Skin epidermis (tissue), 12 donors: ENCODE measurements at regions not wholly inside any gene's neighbourhood (a gene's known extent, or its start where the extent isn't known, plus 50 kb on each side); places are given as distances from the start of the nearest gene placed in this dataset.

Source experiments
- H3K27ac ChIP-seq, 21 experiments: fragments of 200-600 bp; sonication (generic) in 11 of 21; one replicate each; pipeline ENCODE4 v1.5.0; 2020; ENCODE audit warnings: mild to moderate bottlenecking in 3 of 21, inconsistent platforms in 2 of 21, moderate library complexity in 2 of 21
- H3K4me3 ChIP-seq, 7 experiments: fragments of 200-600 bp; sonication (generic) in 2 of 7; one replicate each; pipeline ENCODE4 v1.5.0; 2020; ENCODE audit warnings: inconsistent platforms in 2 of 7, mild to moderate bottlenecking in 2 of 7, moderate library complexity in 1 of 7

DNA sequence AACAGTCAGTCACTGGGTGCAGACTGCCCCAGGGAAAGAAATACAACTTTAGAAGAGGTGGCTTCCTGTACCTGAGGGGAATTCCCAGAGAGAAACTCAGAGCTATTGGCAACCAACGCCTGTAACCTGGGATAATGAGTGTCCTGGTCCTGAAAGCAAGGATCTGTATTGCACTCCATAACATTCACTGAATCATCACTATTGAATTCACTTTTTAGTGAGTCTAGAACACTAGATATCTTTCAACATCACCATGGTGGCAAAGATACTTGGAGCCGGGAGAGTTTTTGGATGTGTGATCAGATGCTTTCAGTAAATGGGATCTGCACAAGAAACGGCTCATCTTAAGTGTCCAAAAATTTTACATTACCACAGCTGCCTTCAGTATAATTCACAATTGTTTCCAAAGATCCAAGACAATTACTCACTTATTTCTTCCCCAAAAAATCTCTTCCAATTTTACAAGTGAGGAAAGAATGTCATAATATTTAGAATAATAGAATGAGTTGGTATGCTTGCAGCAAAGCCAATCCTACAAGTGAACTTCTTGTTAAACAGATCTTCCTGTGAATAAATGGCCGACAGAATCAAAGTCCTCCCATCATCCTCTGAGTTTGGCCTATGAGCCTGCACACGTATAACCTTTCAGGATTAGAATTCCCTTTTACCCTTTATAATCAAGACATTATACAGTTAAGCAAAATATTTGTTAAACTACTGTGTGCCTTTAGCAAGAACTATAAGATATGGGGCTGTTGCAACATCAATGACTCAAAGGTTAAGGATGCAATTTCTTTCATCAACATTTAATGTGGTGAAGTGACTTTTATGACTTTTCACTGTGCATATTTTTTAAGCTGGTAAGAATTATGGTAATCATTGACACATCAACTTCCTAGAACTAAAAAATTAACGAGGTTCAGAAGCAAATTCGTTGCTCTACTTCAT, 243.3 kb upstream of the COL8A1 start:
- no peak overlapping the region for H3K4me3 ChIP-seq
- peak overlapping the region in 6 of 21 experiments; percentile 11 to 80 (median 46) for H3K27ac ChIP-seq

DNA sequence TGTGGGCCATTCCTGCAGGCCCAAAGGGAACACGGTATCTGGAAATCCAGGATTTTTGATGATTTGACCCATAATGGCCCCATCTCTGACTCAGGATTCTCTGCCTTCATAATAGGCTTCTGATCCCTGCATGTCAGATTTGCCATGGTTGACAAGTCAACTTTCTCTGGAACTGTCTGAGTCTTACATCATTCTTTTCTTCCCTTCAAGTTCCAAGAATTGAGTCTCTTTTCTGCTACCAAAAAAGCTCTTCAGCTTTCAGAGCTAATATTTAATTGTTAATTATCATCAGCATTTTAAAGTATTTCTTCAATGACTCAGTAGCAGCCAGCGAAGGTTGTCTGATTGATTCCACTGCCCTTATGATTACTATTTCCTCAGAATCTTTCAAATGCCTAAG, 244.4 kb upstream of the COL8A1 start:
- H3K27ac ChIP-seq: peak overlapping the region in 3 of 21 experiments; percentile 17 to 80 (median 55)
- no peak overlapping the region for H3K4me3 ChIP-seq

DNA sequence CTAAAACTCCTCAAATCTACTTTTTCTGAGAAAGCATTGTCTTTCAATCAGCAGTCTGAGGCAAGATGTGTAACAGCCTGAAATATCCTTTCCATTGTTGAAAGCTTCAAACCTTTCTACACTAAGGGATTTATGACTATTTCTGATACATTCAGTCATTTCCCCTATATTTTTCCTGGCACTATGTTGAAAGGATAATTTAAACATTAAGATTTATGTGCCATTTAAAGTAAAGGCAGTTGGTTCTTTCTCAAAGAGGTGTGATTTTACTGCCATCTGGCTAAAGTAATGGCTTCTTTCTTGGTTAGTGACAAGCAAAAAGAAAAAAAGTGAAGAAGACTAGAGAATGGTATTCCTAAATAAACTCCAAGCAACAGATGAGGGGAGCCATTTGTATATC, 249.6 kb upstream of the COL8A1 start:
- H3K4me3 ChIP-seq: no peak overlapping the region
- H3K27ac ChIP-seq: no peak overlapping the region

- H3K4me3 ChIP-seq: no peak overlapping the region
- no peak overlapping the region for H3K27ac ChIP-seq
Observed at GRCh38 chr3:99384596-99384995, 253.8 kb upstream of the COL8A1 start.

DNA sequence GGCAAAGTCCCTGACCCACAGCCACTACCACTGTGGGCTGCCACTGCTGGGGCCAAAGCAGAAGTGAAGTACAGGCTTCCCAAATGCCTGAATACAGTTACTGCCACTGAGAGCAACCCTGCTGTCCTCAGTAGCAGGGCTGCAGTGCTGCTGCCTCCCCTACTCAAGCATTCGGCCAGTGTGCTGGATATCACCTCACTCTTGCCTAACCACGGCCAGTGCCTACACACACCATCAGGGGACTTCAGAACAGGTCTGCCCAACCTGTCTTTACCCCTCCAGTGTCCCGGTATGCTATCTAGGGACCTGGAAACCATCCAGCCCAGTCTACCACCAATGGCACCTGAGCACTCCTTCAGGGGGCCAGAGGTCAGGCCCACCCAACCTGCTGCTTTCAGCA, 261.5 kb upstream of the COL8A1 start:
- H3K27ac ChIP-seq: no peak overlapping the region
- no peak overlapping the region for H3K4me3 ChIP-seq

GRCh38 chr3:99373846-99374210, 264.6 kb upstream of the COL8A1 start:
- no peak overlapping the region for H3K4me3 ChIP-seq
- H3K27ac ChIP-seq: no peak overlapping the region

GRCh38 chr3:99373088-99373845, 265.1 kb upstream of the COL8A1 start:
- no peak overlapping the region for H3K27ac ChIP-seq
- H3K4me3 ChIP-seq: no peak overlapping the region

DNA sequence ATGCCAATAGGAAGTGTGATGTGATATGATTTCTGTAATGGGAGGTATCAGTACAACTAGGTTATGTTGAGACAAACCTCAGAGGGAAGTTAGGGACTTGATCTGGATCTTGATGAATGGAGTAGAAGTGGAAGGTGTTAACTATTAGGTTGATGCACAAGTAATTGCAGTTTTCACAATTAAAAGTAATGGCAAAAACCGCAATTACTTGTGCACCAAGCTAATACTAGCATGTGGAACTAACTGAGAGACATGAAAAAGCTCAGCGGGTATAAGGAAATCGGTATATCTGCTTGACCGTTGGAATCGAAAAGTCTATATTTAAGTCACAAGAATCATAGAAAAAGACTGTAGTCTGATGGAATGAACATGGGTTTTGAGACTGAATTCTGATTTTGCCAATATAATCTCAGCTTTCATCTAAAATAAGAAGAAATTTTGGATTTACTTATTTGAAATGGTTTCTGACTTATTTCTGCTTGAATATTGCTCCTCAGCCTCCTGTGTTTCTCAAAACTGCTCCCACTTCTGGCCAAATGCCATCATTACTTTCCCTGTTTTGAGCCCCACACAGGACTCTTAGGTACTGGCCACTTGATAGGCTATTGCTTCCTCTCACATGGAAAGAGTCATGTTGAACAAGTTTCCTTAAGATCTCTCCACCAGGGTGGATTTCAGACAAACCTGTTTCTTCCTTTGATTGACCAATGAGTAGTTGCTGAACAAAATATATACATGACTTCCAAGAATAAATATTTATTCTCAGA, 271.5 kb upstream of the COL8A1 start:
- Histone ChIP-seq H3K4me3 (no peak overlapping the region), H3K27ac (no peak overlapping the region)

DNA sequence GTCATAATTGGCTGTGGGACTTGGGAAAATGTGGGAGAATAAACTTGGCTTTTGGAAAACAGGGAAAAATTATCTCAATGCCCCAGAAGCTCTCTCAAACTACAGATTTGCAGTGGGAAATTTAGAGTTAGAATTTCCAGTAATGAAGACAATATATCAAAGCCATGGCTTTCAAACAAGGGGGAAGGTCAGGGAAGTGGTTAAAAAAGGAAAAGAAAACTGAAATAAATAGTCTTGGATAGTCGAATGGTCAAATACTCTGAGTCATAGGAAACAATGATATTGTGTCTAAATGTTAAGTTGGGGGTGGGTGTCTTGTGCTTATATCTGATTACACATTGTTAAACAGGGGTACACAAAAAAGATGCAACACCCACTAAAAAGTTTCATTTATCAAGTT, 272.4 kb upstream of the COL8A1 start:
- Histone ChIP-seq H3K27ac (no peak overlapping the region), H3K4me3 (no peak overlapping the region)

- H3K27ac ChIP-seq: no peak overlapping the region
- H3K4me3 ChIP-seq: no peak overlapping the region
Observed at GRCh38 chr3:99365396-99365795, 273.0 kb upstream of the COL8A1 start.

DNA sequence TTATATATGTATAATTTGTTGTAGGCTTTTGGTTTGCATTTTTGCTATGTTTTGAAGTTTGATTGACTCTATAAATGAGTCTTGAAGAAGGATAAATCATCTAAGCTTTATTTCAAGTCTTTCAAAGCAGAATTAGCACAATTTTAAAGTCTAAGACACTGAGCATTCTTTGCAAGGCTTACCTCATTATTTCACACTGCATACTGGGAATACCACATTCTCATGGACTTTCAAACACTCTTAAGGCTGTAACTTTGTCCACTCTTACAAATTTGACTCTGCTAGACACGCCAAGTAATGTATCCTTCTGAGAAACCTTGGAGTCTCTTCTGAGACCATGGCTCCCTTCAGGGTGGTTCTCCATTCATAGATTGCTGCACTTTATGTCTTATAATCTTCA, 281.3 kb upstream of the COL8A1 start:
- peak overlapping the region in 1 of 21 experiments; percentile 54 for H3K27ac ChIP-seq

DNA sequence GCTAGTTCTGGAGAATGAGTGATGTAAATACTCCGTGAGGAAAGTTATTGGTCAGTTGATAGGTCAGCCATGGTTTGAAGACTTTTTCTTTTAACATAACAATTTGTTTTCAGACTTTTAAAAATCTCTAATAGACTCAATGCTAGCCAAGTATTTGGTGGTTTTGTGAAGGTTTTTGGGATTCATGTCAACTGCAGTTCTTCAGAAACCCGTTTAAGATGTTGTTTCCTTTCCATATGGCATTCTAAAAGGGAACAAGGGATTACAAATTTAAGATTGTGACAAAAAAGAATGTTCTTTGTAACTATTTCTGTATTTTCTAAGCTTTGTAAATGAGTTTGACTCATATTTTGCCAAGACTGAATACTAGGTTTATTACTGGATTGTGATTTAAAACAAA, 281.7 kb upstream of the COL8A1 start:
- Histone ChIP-seq H3K27ac (no peak overlapping the region), H3K4me3 (no peak overlapping the region)

More for the DNA sequence above, 281.3 kb upstream of the COL8A1 start:
- no peak overlapping the region for H3K4me3 ChIP-seq

DNA sequence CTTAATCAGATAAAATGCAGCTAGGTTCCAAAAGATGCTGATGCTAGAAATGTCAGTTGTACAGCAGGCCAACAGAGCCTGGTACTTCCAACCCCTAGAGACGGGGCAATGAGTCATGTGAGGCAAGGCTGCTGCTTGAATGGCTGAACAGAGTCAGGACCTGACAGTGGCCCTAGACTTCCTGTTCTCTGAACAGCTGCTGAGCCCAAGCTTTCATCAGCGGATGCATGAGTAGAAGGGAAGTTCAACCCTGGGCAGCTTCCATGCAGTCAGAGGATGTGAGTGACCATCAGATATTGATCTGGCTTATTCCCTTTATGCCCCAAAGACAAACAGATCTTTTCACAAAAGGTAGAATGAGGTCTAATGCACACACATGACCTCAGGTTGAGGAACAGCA, 282.9 kb upstream of the COL8A1 start:
- Histone ChIP-seq H3K27ac (no peak overlapping the region), H3K4me3 (no peak overlapping the region)

GRCh38 chr3:99352811-99353210, 285.6 kb upstream of the COL8A1 start:
- no peak overlapping the region for H3K27ac ChIP-seq
- no peak overlapping the region for H3K4me3 ChIP-seq

DNA sequence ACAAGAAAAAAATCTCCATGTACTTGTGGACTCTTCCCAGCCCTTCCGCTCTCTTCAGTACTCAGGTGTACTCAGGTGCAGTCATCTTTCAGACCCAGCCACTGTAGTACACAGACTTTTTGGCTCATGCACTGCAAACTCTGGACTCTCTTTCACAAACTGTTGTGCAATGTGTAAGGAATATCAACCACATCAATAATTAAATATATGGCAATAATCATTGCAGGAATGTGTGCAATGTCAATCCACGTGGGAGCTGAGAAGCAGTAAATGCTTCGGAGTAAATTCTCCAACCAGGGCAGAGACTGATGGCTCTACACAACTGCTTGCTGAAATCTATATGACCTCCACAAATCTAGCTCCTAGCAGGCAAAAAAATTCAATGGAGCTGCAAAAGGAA, 287.3 kb upstream of the COL8A1 start:
- no peak overlapping the region for H3K4me3 ChIP-seq

DNA sequence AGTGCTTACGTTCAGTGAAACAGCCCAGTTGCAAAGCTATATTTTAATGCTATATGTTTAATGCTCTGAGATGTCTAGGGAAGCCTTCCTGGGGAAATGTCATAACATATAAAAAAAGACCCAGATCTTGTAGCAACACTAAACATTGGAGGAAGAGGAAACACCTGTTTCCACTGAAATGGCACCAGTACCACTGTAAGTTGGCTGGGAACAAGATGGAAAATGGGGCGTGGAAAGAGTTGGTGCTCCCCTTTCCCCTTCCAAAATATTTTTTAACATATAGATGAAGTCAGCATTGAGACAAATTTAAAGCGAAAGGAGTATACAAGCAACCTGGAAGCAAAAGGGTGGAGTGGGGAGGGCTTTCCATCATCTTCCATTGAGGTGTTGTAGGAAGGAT, 289.9 kb upstream of the COL8A1 start:
- Histone ChIP-seq H3K4me3 (no peak overlapping the region), H3K27ac (no peak overlapping the region)

More for the DNA sequence above, 287.3 kb upstream of the COL8A1 start:
- H3K27ac ChIP-seq: no peak overlapping the region

GRCh38 chr3:99344216-99344615, 294.2 kb upstream of the COL8A1 start:
- H3K4me3 ChIP-seq: no peak overlapping the region
- H3K27ac ChIP-seq: peak overlapping the region in 1 of 21 experiments; percentile 15

- H3K27ac ChIP-seq: no peak overlapping the region
Observed at GRCh38 chr3:99342383-99342782, 296.0 kb upstream of the COL8A1 start.

DNA sequence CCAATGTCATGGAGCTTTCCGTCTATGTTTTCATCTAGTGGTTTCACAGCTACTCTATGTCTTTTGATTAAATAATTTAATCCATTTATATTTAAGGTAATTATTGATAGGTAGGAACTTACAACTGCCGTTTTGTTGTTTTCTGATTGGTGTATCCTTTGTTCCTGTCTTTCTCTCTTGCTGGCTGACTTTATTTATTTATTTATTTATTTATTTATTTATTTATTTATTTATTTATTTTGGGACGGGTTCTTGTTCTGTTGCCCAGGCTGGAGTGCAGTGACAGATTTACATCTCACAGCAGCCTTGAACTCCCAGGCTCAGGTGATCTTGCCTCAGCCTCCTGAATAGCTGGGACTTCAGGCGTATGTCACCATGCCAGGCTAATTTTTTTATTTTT, 299.2 kb upstream of the COL8A1 start:
- H3K27ac ChIP-seq: no peak overlapping the region
- no peak overlapping the region for H3K4me3 ChIP-seq

More at GRCh38 chr3:99342383-99342782, 296.0 kb upstream of the COL8A1 start:
- H3K4me3 ChIP-seq: no peak overlapping the region

- Histone ChIP-seq H3K27ac (no peak overlapping the region), H3K4me3 (no peak overlapping the region)
Observed at GRCh38 chr3:99332718-99333117, 305.7 kb upstream of the COL8A1 start.
